Hematopoietic multipotent progenitor cell (in vitro differentiated cells): ENCODE measurements at regions not wholly inside any gene's neighbourhood (a gene's known extent, or its start where the extent isn't known, plus 50 kb on each side); places are given as distances from the start of the nearest gene placed in this dataset.
"Not testable (repeated sequence)": the region's sequence is repeated elsewhere in the genome, so short reads cannot be mapped to it uniquely, and the experiment has no call there.

Experiments
- DNase-seq, 3 donors: peaks; one replicate each; pipeline ENCODE4 v3.0.0-alpha.2; 2011 to 2015; ENCODE audit warnings: low read depth in 2 of 3, low spot score in 2 of 3

GRCh38 chr12:116327992-116328391, 50.5 kb upstream of the MED13L start:
- DNase-seq, result not testable (repeated sequence)

- no peak for DNase-seq
Measured at GRCh38 chr12:116331876-116332275, 54.4 kb upstream of the MED13L start.

- no peak for DNase-seq
Measured at GRCh38 chr12:116332705-116333380, 55.4 kb upstream of the MED13L start.

DNA sequence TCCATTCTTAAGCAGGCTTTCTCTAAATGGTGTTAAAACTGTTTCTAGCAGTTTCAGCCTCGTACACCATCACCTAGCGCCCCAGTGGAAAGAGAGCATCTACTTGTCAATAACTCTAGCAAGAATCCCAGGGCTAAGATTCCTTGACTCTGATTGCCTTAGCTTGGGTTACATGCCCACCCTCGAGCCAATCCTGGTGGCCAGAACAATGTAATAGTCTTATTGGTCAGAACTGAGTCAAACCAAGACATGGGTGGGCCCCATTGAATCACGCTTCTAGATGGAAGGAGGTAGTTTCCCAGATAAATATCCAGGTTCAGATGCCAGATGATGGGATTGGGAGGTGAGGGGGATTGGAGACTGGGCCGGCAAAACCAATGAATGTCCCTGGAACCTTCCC, 55.9 kb upstream of the MED13L start:
- DNase-seq, result no peak

GRCh38 chr12:116336542-116337065, 59.1 kb upstream of the MED13L start:
- DNase-seq, result peak in 2 of 3 donors; percentile 36 to 43

DNA sequence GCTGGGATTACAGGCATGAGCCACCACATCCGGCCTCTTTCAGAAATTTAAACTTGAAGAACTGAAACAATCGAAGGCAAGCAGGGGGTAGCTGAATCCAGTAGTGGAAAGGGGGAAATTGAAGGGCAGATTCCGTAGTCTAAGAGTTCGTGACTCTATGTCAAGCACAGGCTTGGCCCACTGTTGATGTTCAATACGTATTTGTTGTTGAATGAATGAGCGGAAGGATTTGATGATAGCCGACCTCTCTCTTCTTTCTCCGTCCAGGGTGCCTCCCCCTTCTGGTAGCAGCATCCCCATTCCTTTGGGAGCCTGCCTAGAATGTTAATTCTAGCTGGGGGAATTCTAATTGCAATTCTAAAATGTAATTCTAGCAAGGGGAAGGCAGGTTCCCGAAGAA, 59.8 kb upstream of the MED13L start:
- DNase-seq, result no peak

- no peak for DNase-seq
Measured at GRCh38 chr12:116338064-116338846, 60.8 kb upstream of the MED13L start.

DNA sequence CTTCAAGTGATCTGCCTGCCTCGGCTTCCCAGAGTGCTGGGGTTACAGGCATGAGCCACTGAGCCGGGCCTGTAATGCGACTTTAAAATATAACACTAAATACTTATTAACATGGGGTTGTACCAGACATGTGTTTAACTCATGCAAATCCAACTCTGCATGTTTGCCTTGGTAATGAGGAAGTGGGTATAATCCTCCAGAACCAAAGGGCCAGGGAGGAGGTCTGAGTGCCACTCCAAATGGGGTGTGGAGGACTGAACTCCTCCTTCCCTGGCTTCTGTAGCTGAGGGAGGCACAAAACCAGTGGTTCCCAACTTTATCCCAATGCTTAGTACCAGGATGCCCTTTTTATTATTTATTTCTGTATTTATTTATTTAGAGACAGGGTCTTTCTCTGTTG, 61.6 kb upstream of the MED13L start:
- DNase-seq, result peak in 1 of 3 donors; percentile 21

DNA sequence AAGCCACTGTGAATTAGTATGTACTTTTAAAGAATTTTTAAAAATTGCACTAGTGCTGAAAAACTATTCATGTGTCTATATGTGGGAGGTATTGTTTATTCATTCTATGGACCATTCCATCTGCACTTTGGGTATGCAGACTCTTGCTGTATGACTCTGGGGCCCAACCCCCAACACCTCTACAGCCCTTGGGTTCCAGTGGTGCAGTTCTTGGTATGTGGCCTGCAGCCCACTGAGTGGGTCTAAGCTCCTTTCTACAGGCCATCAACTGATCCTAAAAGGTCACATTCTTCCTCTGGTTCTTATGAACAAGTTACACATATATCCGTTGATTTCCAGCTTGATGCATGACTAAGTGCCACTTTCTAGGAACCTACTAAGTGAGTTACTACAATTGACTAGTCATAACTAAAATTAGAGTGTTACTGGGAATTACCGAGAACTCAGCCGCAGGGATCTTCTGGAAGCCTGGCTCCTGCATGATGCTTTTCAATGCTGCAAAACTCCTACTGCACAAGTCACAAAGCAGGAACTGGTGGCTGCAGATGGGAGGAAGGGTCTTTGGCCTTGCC, 62.4 kb upstream of the MED13L start:
- no peak for DNase-seq

DNA sequence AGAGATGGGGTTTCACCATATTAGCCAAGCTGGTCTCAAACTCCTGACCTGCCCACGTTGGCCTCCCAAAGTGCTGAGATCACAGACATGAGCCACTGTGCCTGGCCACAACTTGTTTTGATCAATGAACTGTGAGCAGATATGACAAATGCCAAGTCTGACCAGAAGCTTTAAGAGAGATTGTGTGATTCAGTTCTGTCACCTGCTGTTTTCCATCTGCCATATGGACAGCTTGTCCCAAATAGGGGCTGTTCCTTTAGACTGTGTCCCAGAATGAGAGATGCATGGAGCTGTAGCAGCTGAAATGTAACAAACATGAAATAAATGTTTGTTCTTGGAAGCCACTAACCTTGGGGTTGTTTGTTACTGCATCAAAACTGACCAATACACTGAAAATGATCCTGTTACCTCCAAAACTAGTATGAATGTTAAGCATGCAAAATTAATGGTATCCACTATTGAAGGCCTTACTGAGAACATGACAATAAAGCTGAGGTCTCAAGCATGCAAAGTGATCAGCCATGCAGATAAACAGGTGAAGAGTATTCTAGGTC, 65.9 kb upstream of the MED13L start:
- no peak for DNase-seq

- no peak for DNase-seq
Measured at GRCh38 chr12:116346222-116346621, 68.7 kb upstream of the MED13L start.

DNA sequence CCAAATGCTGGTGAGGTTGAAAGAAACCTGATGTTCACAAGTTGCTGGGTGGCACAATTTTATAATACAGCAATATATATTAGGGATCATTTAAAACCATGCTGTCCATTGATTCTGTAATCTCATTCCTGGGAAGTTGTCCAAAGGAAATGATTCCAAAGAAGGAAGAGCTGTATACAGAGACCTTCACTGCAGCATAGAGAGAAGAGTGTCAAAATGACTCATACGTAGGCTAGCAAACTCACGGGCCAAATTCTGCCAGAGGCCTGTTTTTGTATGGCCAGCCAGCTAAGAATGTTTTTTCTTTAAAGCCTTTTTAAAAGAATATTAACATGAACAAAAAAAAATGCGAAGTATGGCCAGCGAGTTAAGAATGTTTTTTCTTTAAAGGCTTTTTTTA, 69.2 kb upstream of the MED13L start:
- no peak for DNase-seq

DNA sequence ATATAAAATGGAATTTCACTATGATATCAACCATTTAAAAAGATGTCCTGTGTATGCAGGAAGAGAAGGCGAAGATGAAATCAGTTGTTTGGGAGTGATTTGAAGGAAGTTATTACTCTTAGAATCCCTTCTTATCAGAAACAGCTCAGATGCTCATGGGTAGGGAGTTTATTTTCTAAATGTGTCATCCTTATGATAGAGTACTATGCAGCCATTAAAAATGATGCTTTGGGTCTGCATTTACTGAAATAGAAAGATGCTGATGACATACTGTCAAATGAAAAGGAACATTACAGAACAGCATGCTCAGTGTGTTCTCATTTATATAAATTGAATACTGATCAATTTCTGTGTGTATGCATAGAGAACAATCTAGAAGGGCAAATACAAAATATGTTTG, 69.8 kb upstream of the MED13L start:
- no peak for DNase-seq

- no peak for DNase-seq
Measured at GRCh38 chr12:116352315-116352835, 74.9 kb upstream of the MED13L start.

GRCh38 chr12:116353958-116354357, 76.5 kb upstream of the MED13L start:
- DNase-seq, result no peak

GRCh38 chr12:116354534-116354933, 77.0 kb upstream of the MED13L start:
- no peak for DNase-seq

GRCh38 chr12:116354950-116355783, 77.7 kb upstream of the MED13L start:
- DNase-seq, result no peak

GRCh38 chr12:116358536-116358892, 81.0 kb upstream of the MED13L start:
- DNase-seq, result no peak

DNA sequence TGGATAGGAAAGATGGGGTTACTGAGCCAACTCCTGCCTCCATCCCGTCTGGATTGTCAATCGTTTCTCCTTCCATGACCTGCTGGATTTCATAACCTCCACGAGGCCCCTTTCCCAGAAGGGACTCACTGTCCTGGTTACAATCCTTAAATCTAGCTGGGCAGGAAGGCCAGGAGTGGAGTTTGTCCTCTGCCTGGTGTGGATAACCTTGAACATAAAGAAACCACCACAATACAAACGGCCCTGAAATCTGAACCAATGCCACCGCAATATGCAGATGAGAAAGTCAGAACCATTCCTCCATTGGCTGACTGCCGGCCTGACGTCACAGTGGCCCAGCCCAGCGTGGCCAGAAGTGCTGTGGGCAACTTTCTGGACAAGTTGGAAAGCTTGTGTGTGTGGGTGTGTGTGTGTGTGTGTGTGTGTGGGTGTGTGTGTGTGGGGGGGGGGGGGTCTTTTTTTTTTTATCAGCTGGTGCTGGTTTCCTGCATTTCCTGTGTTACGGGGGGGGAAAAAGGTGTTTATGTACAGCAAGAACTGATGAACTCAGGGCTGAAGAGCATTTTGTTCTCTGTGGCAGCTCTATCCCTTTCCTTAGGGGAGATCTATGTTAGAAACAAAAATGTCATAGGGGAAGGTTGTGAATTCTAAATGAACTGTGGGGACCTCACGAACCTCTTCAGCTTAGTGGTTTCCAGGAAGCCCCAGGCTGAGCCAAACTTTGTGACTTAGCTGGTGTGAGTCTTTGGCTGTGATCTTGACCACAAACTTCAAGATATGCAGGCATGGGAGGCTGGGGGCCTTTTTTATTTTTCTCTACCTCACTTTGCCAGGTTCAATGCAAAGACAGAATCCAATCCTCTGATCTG, 81.6 kb upstream of the MED13L start:
- peak; percentile 49 to 96 (median 95) for DNase-seq
